ENCODE measurements at regions not wholly inside any gene's neighbourhood (a gene's known extent, or its start where the extent isn't known, plus 50 kb on each side); places are given as distances from the start of the nearest gene placed in this dataset.

- Histone ChIP-seq H3K4me1 (ENCODE audit: insufficient read depth, low read length, poor library complexity, severe bottlenecking) (no peaks in the 10 kb centered on the region), H2AFZ (ENCODE audit: low read length) (no peak overlapping the region), H3K9me3 (ENCODE audit: low read length) (no peaks in the 10 kb centered on the region), H3K36me3 (ENCODE audit: insufficient read depth, low read length) (no peaks in the 10 kb centered on the region), H3K79me2 (ENCODE audit: insufficient read depth, low read depth, low read length) (no peaks in the 10 kb centered on the region), H3K9me2 (ENCODE audit: insufficient read depth, low read length) (no peaks in the 10 kb centered on the region), H3K4me2 (ENCODE audit: low read length) (no peak overlapping the region), H3K4me3 (ENCODE audit: low read depth, low read length, poor library complexity, severe bottlenecking) (no peak overlapping the region), H4K20me1 (ENCODE audit: insufficient read depth, low read length) (no peaks in the 10 kb centered on the region), H3K27ac (ENCODE audit: low read depth, low read length, poor library complexity, severe bottlenecking) (no peak overlapping the region)
- intact Hi-C loops (cut with micrococcal nuclease; ENCODE audit: unreplicated experiment), result no loop called here
- ChIA-PET CTCF (ENCODE audit: unreplicated experiment) (no interaction called here), POLR2A (interaction anchor here (1.4 kb wide), 1 partner anchor 23 kb away, joined by 3 read pairs; no protein-coding TSS in a partner anchor)
- no peak for TF ChIP-seq EZH2phosphoT487 (IDR thresholded peaks at IDR 0.05; ENCODE audit: borderline replicate concordance, low read depth, low read length)
- TF ChIP-seq CTCF (conservative IDR thresholded peaks at IDR 0.05; ENCODE audit: low read length), result no peak
- BruUV-seq (replicated peaks), result no TSS peak
- DNase-seq (ENCODE audit: low spot score), result no peak
Observed at GRCh38 chr2:154532763-154533162, 165.7 kb upstream of the KCNJ3 start.

- Histone ChIP-seq H3K9me2 (ENCODE audit: insufficient read depth, low read length) (no peaks in the 10 kb centered on the region), H3K4me2 (ENCODE audit: low read length) (no peak overlapping the region), H3K27ac (ENCODE audit: low read depth, low read length, poor library complexity, severe bottlenecking) (no peak overlapping the region), H4K20me1 (ENCODE audit: insufficient read depth, low read length) (no peaks in the 10 kb centered on the region), H2AFZ (ENCODE audit: low read length) (no peak overlapping the region), H3K4me1 (ENCODE audit: insufficient read depth, low read length, poor library complexity, severe bottlenecking) (no peaks in the 10 kb centered on the region), H3K36me3 (ENCODE audit: insufficient read depth, low read length) (no peaks in the 10 kb centered on the region), H3K9me3 (ENCODE audit: low read length) (no peaks in the 10 kb centered on the region), H3K79me2 (ENCODE audit: insufficient read depth, low read depth, low read length) (no peaks in the 10 kb centered on the region), H3K4me3 (ENCODE audit: low read depth, low read length, poor library complexity, severe bottlenecking) (no peak overlapping the region)
- ChIA-PET CTCF (ENCODE audit: unreplicated experiment) (no interaction called here), POLR2A (interaction anchor here (0.6 to 1.4 kb wide), 2 partner anchors 23 to 586 kb away, joined by 3 to 6 read pairs; no protein-coding TSS in a partner anchor)
- no peak for DNase-seq (ENCODE audit: low spot score)
- BruUV-seq (replicated peaks), result no TSS peak
- intact Hi-C loops (cut with micrococcal nuclease; ENCODE audit: unreplicated experiment), result no loop called here
- TF ChIP-seq CTCF (conservative IDR thresholded peaks at IDR 0.05; ENCODE audit: low read length) (no peak), EZH2phosphoT487 (IDR thresholded peaks at IDR 0.05; ENCODE audit: borderline replicate concordance, low read depth, low read length) (no peak)
Observed at GRCh38 chr2:154533300-154533940, 165.1 kb upstream of the KCNJ3 start.

- POLR2A ChIA-PET, result interaction anchor here (0.8 kb wide), 1 partner anchor 1903 kb away, joined by 3 read pairs; no protein-coding TSS in a partner anchor
- no peak for TF ChIP-seq EZH2phosphoT487 (IDR thresholded peaks at IDR 0.05; ENCODE audit: borderline replicate concordance, low read depth, low read length)
- TF ChIP-seq CTCF (conservative IDR thresholded peaks at IDR 0.05; ENCODE audit: low read length), result no peak
- BruUV-seq (replicated peaks), result no TSS peak
- Histone ChIP-seq H3K27ac (ENCODE audit: low read depth, low read length, poor library complexity, severe bottlenecking) (no peak overlapping the region), H3K79me2 (ENCODE audit: insufficient read depth, low read depth, low read length) (no peaks in the 10 kb centered on the region), H3K4me2 (ENCODE audit: low read length) (no peak overlapping the region), H2AFZ (ENCODE audit: low read length) (no peak overlapping the region), H4K20me1 (ENCODE audit: insufficient read depth, low read length) (no peaks in the 10 kb centered on the region), H3K4me3 (ENCODE audit: low read depth, low read length, poor library complexity, severe bottlenecking) (no peak overlapping the region), H3K9me3 (ENCODE audit: low read length) (no peaks in the 10 kb centered on the region), H3K36me3 (ENCODE audit: insufficient read depth, low read length) (no peaks in the 10 kb centered on the region), H3K4me1 (ENCODE audit: insufficient read depth, low read length, poor library complexity, severe bottlenecking) (no peaks in the 10 kb centered on the region), H3K9me2 (ENCODE audit: insufficient read depth, low read length) (no peaks in the 10 kb centered on the region; the same call in 1 of the 2 replicates)
- intact Hi-C loops (cut with micrococcal nuclease; ENCODE audit: unreplicated experiment), result no loop called here
- CTCF ChIA-PET (ENCODE audit: unreplicated experiment), result no interaction called here
- no peak for DNase-seq (ENCODE audit: low spot score)
Observed at GRCh38 chr2:154537024-154537423, 161.5 kb upstream of the KCNJ3 start.
